Neural crest cell (in vitro differentiated cells): ENCODE measurements at regions not wholly inside any gene's neighbourhood (a gene's known extent, or its start where the extent isn't known, plus 50 kb on each side); places are given as distances from the start of the nearest gene placed in this dataset.

Experiments used
- DNase-seq: peaks from one replicate; pipeline ENCODE4 v3.0.0; 2021; ENCODE audit warnings: low read depth, mixed read lengths, low spot score
- H3K27ac Mint-ChIP-seq: one replicate; pipeline ENCODE4 v1.8.0; 2021; ENCODE audit warnings: mild to moderate bottlenecking, mixed read lengths; ENCODE audit not compliant: unreplicated experiment
- H3K27me3 Mint-ChIP-seq: 2 replicates; pipeline ENCODE4 v1.8.0; 2021; ENCODE audit warnings: low read depth, mild to moderate bottlenecking, mixed read lengths
- H3K36me3 Mint-ChIP-seq: 2 replicates; pipeline ENCODE4 v1.8.0; 2021; ENCODE audit warnings: low read depth, mild to moderate bottlenecking, mixed read lengths
- H3K4me1 Mint-ChIP-seq: 2 replicates; pipeline ENCODE4 v1.8.0; 2021; ENCODE audit warnings: mixed read lengths
- H3K4me3 Mint-ChIP-seq: one replicate; pipeline ENCODE4 v1.8.0; 2021; ENCODE audit warnings: mild to moderate bottlenecking, mixed read lengths
- H3K9me3 Mint-ChIP-seq: 2 replicates; pipeline ENCODE4 v1.8.0; 2021; ENCODE audit warnings: mixed read lengths
- CTCF ChIP-seq: fragments of 200-600 bp; sonication (generic); conservative IDR thresholded peaks from 2 replicates; pipeline ENCODE4 v1.5.0; 2021; ENCODE audit warnings: antibody characterized with exemption, mild to moderate bottlenecking

- H3K36me3 Mint-ChIP-seq, result no peaks in the 10 kb centered on the region
- no peaks in the 10 kb centered on the region for H3K9me3 Mint-ChIP-seq
- H3K27ac Mint-ChIP-seq, result no peak overlapping the region
- TF ChIP-seq CTCF, result no peak
- DNase-seq, result no peak
- H3K4me3 Mint-ChIP-seq, result no peak overlapping the region
- no peaks in the 10 kb centered on the region for H3K27me3 Mint-ChIP-seq
- H3K4me1 Mint-ChIP-seq, result peaks cover 18% of the 10 kb centered on the region
These were observed 420.8 kb downstream of the FUT8 start for GRCh38 chr14:65833267-65833880.

- Mint-ChIP-seq H3K4me1 (peaks cover 18% of the 10 kb centered on the region), H3K36me3 (no peaks in the 10 kb centered on the region), H3K27ac (no peak overlapping the region), H3K27me3 (no peaks in the 10 kb centered on the region), H3K9me3 (no peaks in the 10 kb centered on the region), H3K4me3 (no peak overlapping the region)
- DNase-seq, result no peak
- no peak for TF ChIP-seq CTCF
These were observed 421.5 kb downstream of the FUT8 start for GRCh38 chr14:65834051-65834450.

- Mint-ChIP-seq H3K36me3 (no peaks in the 10 kb centered on the region), H3K27ac (no peak overlapping the region), H3K9me3 (no peaks in the 10 kb centered on the region), H3K27me3 (no peaks in the 10 kb centered on the region), H3K4me3 (no peak overlapping the region), H3K4me1 (peaks cover 18% of the 10 kb centered on the region)
- DNase-seq, result no peak
- no peak for TF ChIP-seq CTCF
These were observed 422.3 kb downstream of the FUT8 start for GRCh38 chr14:65834812-65835211.

GRCh38 chr14:65835501-65835900 lies 423.0 kb downstream of the FUT8 start:
- no peak for DNase-seq
- Mint-ChIP-seq H3K4me3 (no peak overlapping the region), H3K9me3 (no peaks in the 10 kb centered on the region), H3K36me3 (no peaks in the 10 kb centered on the region), H3K27ac (no peak overlapping the region), H3K4me1 (peaks cover 18% of the 10 kb centered on the region), H3K27me3 (no peaks in the 10 kb centered on the region)
- no peak for TF ChIP-seq CTCF

- no peak for DNase-seq
These were observed 426.0 kb downstream of the FUT8 start for GRCh38 chr14:65838565-65838964.

More at GRCh38 chr14:65838565-65838964, 426.0 kb downstream of the FUT8 start:
- no peak overlapping the region for H3K27ac Mint-ChIP-seq
- H3K4me3 Mint-ChIP-seq, result no peak overlapping the region
- no peaks in the 10 kb centered on the region for H3K27me3 Mint-ChIP-seq
- TF ChIP-seq CTCF, result no peak
- peaks cover 9% of the 10 kb centered on the region for H3K4me1 Mint-ChIP-seq
- H3K9me3 Mint-ChIP-seq, result no peaks in the 10 kb centered on the region
- H3K36me3 Mint-ChIP-seq, result no peaks in the 10 kb centered on the region
